Loucy (cell line): ENCODE measurements at regions not wholly inside any gene's neighbourhood (a gene's known extent, or its start where the extent isn't known, plus 50 kb on each side); places are given as distances from the start of the nearest gene placed in this dataset.

Experiments
- H2AFZ ChIP-seq: fragments of 200-600 bp; sonication (generic); 2 replicates; pipeline ENCODE4 v1.6.0; 2016; ENCODE audit warnings: antibody characterized with exemption, mild to moderate bottlenecking, low read length, moderate library complexity
- H3F3A ChIP-seq: fragments of 200-600 bp; 2 replicates; pipeline ENCODE4 v1.6.0; 2016; ENCODE audit warnings: antibody characterized with exemption, low read depth, mild to moderate bottlenecking
- H3K27me3 ChIP-seq: fragments of 200-600 bp; sonication (generic); 2 replicates; pipeline ENCODE4 v1.6.1; 2014; ENCODE audit warnings: low read length, mild to moderate bottlenecking; ENCODE audit not compliant: insufficient read depth, poor library complexity, severe bottlenecking
- H3K36me3 ChIP-seq: fragments of 200-600 bp; sonication (generic); 2 replicates; pipeline ENCODE4 v1.6.1; 2016; ENCODE audit warnings: low read length; ENCODE audit not compliant: insufficient read depth
- H3K4me1 ChIP-seq: fragments of 200-600 bp; sonication (generic); 2 replicates; pipeline ENCODE4 v1.5.1; 2014; ENCODE audit warnings: low read length, mild to moderate bottlenecking; ENCODE audit not compliant: insufficient read depth, poor library complexity, severe bottlenecking
- H3K4me2 ChIP-seq: fragments of 200-600 bp; sonication (generic); 2 replicates; pipeline ENCODE4 v1.6.0; 2014; ENCODE audit warnings: antibody characterized with exemption, low read length, low read depth, mild to moderate bottlenecking; ENCODE audit not compliant: poor library complexity, severe bottlenecking
- H3K4me3 ChIP-seq: fragments of 200-600 bp; sonication (generic); 2 replicates; pipeline ENCODE4 v1.5.1; 2014; ENCODE audit warnings: low read length, mild to moderate bottlenecking, mixed read lengths; ENCODE audit not compliant: poor library complexity, severe bottlenecking
- H3K79me2 ChIP-seq: fragments of 200-600 bp; sonication (generic); 2 replicates; pipeline ENCODE4 v1.6.1; 2014; ENCODE audit warnings: low read length; ENCODE audit not compliant: insufficient read depth
- H3K9ac ChIP-seq: fragments of 200-600 bp; sonication (generic); 2 replicates; pipeline ENCODE4 v1.6.0; 2014; ENCODE audit warnings: mild to moderate bottlenecking, low read depth, low read length, moderate library complexity; ENCODE audit not compliant: poor library complexity, severe bottlenecking
- H3K9me2 ChIP-seq: fragments of 200-600 bp; sonication (generic); replicated peaks from 2 replicates; pipeline ENCODE4 v1.6.1; 2016; ENCODE audit warnings: low read depth, low read length, mixed read lengths
- H3K9me3 ChIP-seq: fragments of 200-600 bp; sonication (generic); 2 replicates; pipeline ENCODE4 v1.6.1; 2014; ENCODE audit warnings: mild to moderate bottlenecking, antibody characterized with exemption, low read length, low read depth; ENCODE audit not compliant: insufficient read depth
- H4K20me1 ChIP-seq: fragments of 200-600 bp; sonication (generic); 2 replicates; pipeline ENCODE4 v1.6.0; 2014; ENCODE audit warnings: antibody characterized with exemption, low read length, mild to moderate bottlenecking; ENCODE audit not compliant: insufficient read depth, poor library complexity, severe bottlenecking
- CTCF ChIP-seq: fragments of 200-600 bp; sonication (generic); conservative IDR thresholded peaks from 2 replicates; pipeline ENCODE4 v1.5.1; 2014; ENCODE audit warnings: mild to moderate bottlenecking, antibody characterized with exemption, low read length
- EZH2phosphoT487 ChIP-seq: fragments of 200-600 bp; IDR thresholded peaks from 2 replicates; pipeline ENCODE4 v1.6.1; 2018; ENCODE audit warnings: antibody characterized with exemption, mild to moderate bottlenecking, moderate library complexity, borderline replicate concordance

- Histone ChIP-seq H3K9ac (no peak overlapping the region), H3K4me2 (no peak overlapping the region), H3K4me1 (no peaks in the 10 kb centered on the region), H3K79me2 (no peaks in the 10 kb centered on the region), H3K4me3 (no peak overlapping the region), H2AFZ (no peak overlapping the region), H3K27me3 (no peaks in the 10 kb centered on the region), H4K20me1 (no peaks in the 10 kb centered on the region), H3K9me2 (no peaks in the 10 kb centered on the region), H3K36me3 (no peaks in the 10 kb centered on the region), H3F3A (no peaks in the 10 kb centered on the region), H3K9me3 (no peaks in the 10 kb centered on the region)
- TF ChIP-seq CTCF, result no peak
- no peak for TF ChIP-seq EZH2phosphoT487
These were observed 516.5 kb downstream of the DNAH5 start for GRCh38 chr5:13427827-13428557.

- TF ChIP-seq EZH2phosphoT487 (no peak), CTCF (no peak)
- Histone ChIP-seq H3K9ac (no peak overlapping the region), H3K9me3 (no peaks in the 10 kb centered on the region; the same call in 1 of the 2 replicates), H3K4me1 (no peaks in the 10 kb centered on the region), H3K4me2 (no peak overlapping the region), H4K20me1 (no peaks in the 10 kb centered on the region), H3K79me2 (no peaks in the 10 kb centered on the region), H2AFZ (no peak overlapping the region), H3K4me3 (no peak overlapping the region), H3K9me2 (no peaks in the 10 kb centered on the region), H3F3A (no peaks in the 10 kb centered on the region), H3K36me3 (no peaks in the 10 kb centered on the region), H3K27me3 (no peaks in the 10 kb centered on the region)
These were observed 532.4 kb downstream of the DNAH5 start for GRCh38 chr5:13412040-13412595.

GRCh38 chr5:13408616-13409015 lies 535.9 kb downstream of the DNAH5 start:
- no peaks in the 10 kb centered on the region; the same call in 1 of the 2 replicates for H3K9me3 ChIP-seq
- no peaks in the 10 kb centered on the region for H3F3A ChIP-seq
- TF ChIP-seq EZH2phosphoT487 (no peak), CTCF (no peak)
- no peak overlapping the region for H3K9ac ChIP-seq
- H3K9me2 ChIP-seq, result no peaks in the 10 kb centered on the region
- H3K27me3 ChIP-seq, result no peaks in the 10 kb centered on the region
- H4K20me1 ChIP-seq, result no peaks in the 10 kb centered on the region
- no peaks in the 10 kb centered on the region for H3K4me1 ChIP-seq
- H3K36me3 ChIP-seq, result no peaks in the 10 kb centered on the region
- no peaks in the 10 kb centered on the region for H3K79me2 ChIP-seq
- H3K4me3 ChIP-seq, result no peak overlapping the region
- H3K4me2 ChIP-seq, result no peak overlapping the region
- H2AFZ ChIP-seq, result no peak overlapping the region
